ENCODE measurements at regions not wholly inside any gene's neighbourhood (a gene's known extent, or its start where the extent isn't known, plus 50 kb on each side); places are given as distances from the start of the nearest gene placed in this dataset.

DNA sequence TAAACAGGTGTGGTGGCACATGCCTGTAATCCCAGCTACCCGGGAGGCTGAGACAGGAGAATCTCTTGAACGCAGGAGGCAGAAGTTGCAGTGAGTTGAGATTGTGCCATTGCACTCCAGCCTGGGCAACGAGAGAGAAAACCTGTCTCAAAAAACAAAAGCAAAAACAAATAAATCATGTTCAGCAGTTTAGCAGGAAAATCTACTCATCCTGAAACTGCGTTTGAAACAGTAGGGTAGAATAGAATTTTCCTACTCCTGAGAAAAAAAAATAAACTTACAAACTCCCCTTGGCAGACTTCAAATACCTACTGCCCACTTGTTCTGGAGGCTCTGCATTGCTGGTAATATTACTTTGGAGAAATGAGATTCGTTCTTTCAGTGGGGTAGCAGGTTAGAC, 367.7 kb downstream of the GADD45G start:
- no peak for DNase-seq (ENCODE audit: low read depth)
- H3K4me3 ChIP-seq (ENCODE audit: low read depth, low read length): no peak overlapping the region
- TF ChIP-seq, protein P1, sequence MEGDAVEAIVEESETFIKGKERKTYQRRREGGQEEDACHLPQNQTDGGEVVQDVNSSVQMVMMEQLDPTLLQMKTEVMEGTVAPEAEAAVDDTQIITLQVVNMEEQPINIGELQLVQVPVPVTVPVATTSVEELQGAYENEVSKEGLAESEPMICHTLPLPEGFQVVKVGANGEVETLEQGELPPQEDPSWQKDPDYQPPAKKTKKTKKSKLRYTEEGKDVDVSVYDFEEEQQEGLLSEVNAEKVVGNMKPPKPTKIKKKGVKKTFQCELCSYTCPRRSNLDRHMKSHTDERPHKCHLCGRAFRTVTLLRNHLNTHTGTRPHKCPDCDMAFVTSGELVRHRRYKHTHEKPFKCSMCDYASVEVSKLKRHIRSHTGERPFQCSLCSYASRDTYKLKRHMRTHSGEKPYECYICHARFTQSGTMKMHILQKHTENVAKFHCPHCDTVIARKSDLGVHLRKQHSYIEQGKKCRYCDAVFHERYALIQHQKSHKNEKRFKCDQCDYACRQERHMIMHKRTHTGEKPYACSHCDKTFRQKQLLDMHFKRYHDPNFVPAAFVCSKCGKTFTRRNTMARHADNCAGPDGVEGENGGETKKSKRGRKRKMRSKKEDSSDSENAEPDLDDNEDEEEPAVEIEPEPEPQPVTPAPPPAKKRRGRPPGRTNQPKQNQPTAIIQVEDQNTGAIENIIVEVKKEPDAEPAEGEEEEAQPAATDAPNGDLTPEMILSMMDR (IDR thresholded peaks at IDR 0.05; ENCODE audit: control insufficient read depth, extremely low read depth, insufficient read depth): no peak

DNA sequence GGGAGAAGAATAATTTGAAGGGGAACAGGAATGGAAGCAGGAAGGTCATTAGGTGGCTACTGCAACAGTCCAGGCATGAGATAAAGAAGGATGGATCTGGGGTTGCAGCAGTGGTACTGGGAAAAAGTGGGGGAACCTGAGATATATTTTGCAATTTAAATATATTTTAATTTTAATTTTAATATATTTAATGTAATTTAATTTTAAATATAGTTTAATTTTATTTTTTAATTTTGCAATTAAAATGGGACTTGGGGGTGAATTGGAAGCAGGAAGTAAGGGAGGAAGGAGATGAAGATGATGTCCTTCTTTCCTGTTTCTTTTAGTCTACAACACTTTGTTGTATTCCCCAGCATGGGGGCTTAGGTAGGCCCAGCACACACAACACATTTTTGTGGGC, 369.8 kb downstream of the GADD45G start:
- no peak for DNase-seq (ENCODE audit: low read depth)
- no peak overlapping the region for H3K4me3 ChIP-seq (ENCODE audit: low read depth, low read length)
- TF ChIP-seq, protein P1 (IDR thresholded peaks at IDR 0.05; ENCODE audit: control insufficient read depth, extremely low read depth, insufficient read depth): no peak

- TF ChIP-seq, protein P1 (IDR thresholded peaks at IDR 0.05; ENCODE audit: control insufficient read depth, extremely low read depth, insufficient read depth): no peak
- DNase-seq (ENCODE audit: low read depth): no peak
- no peak overlapping the region for H3K4me3 ChIP-seq (ENCODE audit: low read depth, low read length)
Measured at GRCh38 chr9:89975024-89975423, 370.2 kb downstream of the GADD45G start.

DNA sequence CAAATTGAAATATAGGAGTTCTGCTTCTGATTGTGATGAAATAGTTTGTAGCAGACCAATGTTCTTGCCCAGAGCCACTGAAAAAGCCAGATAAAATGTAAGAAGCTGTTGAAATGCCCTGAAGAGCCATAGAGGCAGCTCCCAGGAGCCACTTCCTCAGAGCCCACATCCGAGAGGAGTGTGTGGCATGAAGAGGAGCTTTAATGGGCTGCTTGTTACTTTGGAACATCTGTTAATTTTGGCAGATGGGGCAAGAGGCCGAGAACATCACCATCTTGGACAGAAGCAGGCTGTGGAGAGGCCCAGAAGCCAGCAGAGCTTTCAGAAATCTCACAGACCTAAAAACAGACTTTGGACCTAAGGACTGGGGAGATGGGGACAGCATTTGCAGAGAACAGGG, 370.8 kb downstream of the GADD45G start:
- TF ChIP-seq, protein P1 (IDR thresholded peaks at IDR 0.05; ENCODE audit: control insufficient read depth, extremely low read depth, insufficient read depth): no peak

DNA sequence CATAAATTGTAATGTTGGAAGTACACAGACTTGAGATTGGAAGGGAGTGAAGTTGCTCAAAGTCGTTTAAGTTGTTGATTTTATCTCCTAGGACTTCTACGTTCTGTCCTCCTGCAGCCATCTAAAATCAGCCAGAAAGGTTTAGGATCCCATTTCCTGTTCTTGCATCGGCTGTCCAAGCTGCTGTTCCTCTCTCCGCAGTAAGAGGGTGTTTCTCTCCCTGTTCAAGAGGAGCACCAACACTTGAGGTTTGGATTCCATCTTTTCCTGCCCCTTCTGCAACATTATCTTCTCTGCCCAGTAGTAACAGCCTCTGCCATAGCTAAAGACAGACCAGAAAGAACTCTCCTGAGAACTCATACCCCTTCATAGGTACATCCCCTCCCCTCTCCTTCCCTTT, 373.4 kb downstream of the GADD45G start:
- TF ChIP-seq, protein P1 (IDR thresholded peaks at IDR 0.05; ENCODE audit: control insufficient read depth, extremely low read depth, insufficient read depth): peak; percentile 46; the same call in 1 of the 2 replicates
- no peak for DNase-seq (ENCODE audit: low read depth)
- H3K4me3 ChIP-seq (ENCODE audit: low read depth, low read length): no peak overlapping the region

More for the DNA sequence above, 370.8 kb downstream of the GADD45G start:
- H3K4me3 ChIP-seq (ENCODE audit: low read depth, low read length): no peak overlapping the region
- no peak for DNase-seq (ENCODE audit: low read depth)

GRCh38 chr9:89980600-89980999, 375.8 kb downstream of the GADD45G start:
- H3K4me3 ChIP-seq (ENCODE audit: low read depth, low read length): no peak overlapping the region
- no peak for DNase-seq (ENCODE audit: low read depth)
- TF ChIP-seq, protein P1 (IDR thresholded peaks at IDR 0.05; ENCODE audit: control insufficient read depth, extremely low read depth, insufficient read depth): no peak

- DNase-seq (ENCODE audit: low read depth): no peak
- H3K4me3 ChIP-seq (ENCODE audit: low read depth, low read length): no peak overlapping the region
- TF ChIP-seq, protein P1 (IDR thresholded peaks at IDR 0.05; ENCODE audit: control insufficient read depth, extremely low read depth, insufficient read depth): no peak
Measured at GRCh38 chr9:89982016-89982415, 377.2 kb downstream of the GADD45G start.
